ENCODE measurements at regions not wholly inside any gene's neighbourhood (a gene's known extent, or its start where the extent isn't known, plus 50 kb on each side); places are given as distances from the start of the nearest gene placed in this dataset.
"Not testable (repeated sequence)": the region's sequence is repeated elsewhere in the genome, so short reads cannot be mapped to it uniquely, and the experiment has no call there.

DNA sequence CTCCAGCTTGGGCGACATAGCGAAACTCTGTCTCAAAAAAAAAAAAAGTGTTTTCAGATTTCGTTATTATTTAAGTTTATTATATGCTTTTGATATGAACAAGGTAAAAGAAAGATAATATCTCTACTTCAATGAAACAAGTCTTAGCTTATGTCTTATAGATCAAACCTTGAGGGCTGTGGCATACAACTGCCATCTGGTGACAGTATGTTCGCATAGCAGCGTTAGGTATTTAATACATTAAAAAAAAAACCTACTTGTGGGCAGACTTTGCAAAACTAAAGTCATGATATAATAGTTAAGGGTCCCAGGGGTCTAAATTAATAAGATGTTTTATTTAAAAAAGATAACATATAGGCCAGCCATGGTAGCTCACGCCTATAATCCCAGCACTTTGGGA lies 161.2 kb upstream of the AMOT start:
- no peak for DNase-seq

GRCh38 chrX:112997991-112998390 lies 157.4 kb upstream of the AMOT start:
- DNase-seq: no peak

DNA sequence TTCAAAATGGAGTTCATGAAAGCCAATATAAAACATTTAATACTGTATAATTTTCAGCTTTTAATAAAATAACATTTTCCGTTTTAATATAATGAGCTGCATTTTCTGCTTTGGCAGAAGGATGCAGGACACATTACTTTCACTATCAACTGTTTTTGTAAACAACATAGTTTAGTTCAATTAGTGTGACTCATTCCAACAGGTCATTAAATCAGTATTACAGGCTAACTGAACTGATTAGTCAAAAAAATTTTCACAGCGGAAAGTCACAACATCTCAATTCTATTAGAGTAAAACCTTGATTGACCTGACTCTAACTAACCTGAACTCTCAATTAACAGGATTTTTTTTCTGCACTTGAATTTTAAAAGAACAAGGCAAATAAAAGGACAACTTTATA lies 151.2 kb upstream of the AMOT start:
- no peak for DNase-seq

- DNase-seq: no peak
Measured at GRCh38 chrX:112979879-112980278, 139.2 kb upstream of the AMOT start.

- no peak for DNase-seq
Measured at GRCh38 chrX:112968351-112969133, 127.9 kb upstream of the AMOT start.

DNA sequence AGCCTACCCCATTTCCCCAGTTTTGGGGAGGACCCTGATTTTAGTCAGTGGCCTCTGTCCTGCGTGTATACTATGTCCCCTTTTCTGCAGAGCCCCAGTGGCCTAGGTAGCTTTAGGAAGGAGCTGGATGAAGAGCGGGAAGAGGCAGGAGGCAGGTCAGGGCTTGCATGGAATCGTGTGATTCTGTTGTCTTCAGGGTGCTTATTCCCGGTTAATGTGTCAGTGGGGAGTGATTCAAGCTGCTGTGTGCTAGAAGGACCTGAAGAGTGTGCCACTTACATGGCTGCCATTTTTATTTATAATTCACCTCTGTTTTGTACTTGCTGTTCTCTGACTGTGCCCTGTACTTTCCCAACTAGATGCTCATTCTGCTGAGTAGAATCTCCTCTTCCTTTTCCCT lies 127.3 kb upstream of the AMOT start:
- no peak for DNase-seq

DNA sequence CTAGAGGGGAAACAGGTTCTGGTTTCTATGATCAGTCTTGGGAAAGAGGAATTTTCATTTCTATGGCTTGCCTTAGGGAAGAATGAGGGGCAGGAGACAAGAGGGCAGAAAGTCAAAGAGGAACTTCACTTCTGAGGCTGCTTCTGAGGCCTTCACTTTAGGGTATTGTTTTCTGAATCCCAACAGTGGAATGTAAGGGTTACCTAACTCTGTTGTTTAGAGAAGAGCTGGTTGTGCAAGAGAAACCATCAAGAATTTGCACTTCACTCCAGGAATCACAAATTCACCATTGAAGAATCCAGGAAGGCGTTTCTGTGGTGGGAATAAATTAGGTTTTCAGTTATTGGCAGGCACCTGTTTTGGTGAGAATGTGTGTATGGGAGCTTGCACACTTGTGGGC lies 126.7 kb upstream of the AMOT start:
- no peak for DNase-seq

DNA sequence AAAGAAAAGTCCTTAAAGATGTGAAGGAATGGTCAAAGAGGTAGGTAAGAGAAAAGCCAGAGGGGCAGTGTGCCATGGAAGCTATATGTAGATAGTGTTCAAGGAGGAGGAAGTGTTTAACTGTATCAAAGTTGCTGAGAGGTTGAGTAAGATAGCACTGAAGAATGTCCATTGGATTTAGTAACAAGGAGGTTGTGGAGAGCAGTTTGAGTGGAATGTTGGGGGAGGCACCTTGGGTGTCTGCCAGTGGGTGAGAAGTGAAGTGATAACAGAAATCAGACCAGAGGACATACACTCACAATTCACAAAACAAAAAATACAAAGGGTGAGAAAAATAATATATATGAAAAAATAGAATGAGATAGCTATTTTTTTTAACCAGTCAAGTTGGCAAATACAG lies 121.3 kb upstream of the AMOT start:
- DNase-seq: no peak

DNA sequence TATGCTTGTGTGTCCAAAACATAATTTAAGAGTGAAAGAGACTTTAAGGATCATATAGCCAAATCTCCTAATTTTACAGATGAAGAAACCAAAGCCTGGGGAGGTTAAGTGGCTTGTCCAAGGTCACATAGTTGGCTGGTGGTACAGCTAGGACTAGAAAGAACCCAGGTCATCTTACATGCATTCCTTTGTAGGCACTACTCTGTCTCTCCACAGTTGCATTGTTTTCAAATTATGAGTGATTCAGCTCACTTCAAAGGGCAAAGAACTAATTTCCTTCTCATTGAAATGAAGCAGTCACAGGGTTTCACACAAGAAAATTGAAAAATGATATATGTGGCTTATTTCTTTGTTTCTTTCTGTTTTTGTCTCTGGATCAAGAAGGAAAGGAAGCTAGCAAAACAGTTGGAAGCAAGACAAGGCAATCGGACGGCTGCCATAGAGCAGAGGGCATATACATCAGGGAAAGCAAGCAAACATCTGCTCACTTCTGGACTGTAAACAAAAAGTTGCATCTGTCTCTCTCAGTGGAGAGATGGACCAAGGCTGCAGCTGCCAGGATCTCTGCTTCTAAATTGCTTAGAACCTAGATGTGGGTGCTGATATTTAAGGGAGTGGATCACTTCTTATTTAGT lies 107.5 kb upstream of the AMOT start:
- no peak for DNase-seq

GRCh38 chrX:112946227-112946626 lies 105.6 kb upstream of the AMOT start:
- DNase-seq: no peak

GRCh38 chrX:112945826-112946225 lies 105.2 kb upstream of the AMOT start:
- DNase-seq: no peak

- DNase-seq: no peak
Measured at GRCh38 chrX:112941209-112941837, 100.7 kb upstream of the AMOT start.

DNA sequence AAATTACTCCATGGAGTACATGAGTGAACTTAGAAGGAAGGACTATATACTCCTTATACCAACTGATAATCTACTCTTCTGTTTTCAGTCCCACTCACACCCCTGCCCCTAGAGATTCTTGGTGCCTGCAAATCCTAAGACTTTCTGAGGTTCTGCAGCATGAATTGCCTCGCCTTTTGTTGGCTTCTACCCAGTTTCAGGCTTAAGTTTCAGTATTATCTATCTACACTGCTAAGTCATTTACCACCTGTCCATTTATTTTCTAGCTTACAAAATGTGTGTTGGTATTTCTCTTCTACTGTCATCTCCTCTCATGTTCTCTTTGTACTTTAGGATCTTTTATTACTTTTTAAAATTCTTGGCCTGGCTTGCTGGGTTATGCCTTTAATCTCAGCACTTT lies 94.4 kb upstream of the AMOT start:
- DNase-seq: no peak

DNA sequence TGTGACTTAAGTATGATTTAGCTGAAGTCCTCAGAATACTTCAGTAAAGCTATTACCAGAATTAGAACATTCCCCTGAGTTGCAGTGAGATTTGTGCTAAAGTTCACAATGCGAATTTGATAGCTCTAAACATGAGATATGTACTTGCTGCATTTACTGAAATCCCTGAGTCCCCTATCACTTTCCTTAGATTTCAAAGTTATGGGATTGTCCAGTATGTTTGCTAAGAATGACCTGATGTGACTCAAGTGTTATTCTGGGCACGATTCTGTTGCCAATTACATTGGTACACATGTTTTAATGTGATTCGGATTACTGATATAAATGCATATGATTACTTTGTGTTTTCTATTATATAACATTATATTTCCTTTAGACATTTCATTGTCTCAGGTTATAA lies 91.3 kb upstream of the AMOT start:
- no peak for DNase-seq

DNA sequence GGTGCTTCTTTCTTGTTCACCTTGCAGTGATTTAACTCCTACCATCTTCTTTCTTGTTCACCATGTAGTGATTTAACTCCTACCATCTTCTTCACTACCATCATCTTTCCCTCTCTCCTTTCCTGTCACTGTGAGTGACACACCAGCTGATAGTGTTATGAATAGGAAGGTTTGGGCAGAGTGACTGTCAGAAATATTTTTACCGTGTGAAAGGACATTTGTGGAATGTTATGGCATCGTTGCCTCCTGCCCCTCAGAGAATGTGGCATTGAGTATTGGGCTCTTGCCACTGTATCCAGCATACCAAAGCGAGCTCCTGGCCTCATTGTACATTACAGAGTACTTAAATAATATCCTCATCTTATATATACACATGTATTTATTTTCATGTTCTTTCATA lies 90.8 kb upstream of the AMOT start:
- DNase-seq: no peak

GRCh38 chrX:112923381-112923780 lies 82.8 kb upstream of the AMOT start:
- DNase-seq: not testable (repeated sequence)

- no peak for DNase-seq
Measured at GRCh38 chrX:112913807-112914206, 73.2 kb upstream of the AMOT start.

DNA sequence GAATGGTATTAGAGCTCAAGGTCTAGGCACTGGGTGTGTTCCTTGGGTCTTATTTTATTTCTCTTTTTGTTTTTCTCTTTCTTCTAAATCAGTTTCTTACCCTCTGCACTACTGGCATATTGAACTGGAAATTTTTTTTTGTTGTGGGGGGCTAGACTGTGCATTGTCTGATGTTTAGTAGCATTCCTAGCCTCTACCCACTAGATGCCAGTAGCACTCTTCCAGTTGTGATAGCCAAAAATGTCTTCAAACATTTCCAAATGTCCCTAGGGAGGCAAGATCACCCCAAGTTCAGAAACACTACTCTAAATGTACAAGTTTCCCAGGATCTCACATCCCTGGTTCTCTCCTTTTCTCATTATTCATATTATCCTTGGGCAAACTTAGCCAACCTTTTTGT lies 69.8 kb upstream of the AMOT start:
- no peak for DNase-seq

DNA sequence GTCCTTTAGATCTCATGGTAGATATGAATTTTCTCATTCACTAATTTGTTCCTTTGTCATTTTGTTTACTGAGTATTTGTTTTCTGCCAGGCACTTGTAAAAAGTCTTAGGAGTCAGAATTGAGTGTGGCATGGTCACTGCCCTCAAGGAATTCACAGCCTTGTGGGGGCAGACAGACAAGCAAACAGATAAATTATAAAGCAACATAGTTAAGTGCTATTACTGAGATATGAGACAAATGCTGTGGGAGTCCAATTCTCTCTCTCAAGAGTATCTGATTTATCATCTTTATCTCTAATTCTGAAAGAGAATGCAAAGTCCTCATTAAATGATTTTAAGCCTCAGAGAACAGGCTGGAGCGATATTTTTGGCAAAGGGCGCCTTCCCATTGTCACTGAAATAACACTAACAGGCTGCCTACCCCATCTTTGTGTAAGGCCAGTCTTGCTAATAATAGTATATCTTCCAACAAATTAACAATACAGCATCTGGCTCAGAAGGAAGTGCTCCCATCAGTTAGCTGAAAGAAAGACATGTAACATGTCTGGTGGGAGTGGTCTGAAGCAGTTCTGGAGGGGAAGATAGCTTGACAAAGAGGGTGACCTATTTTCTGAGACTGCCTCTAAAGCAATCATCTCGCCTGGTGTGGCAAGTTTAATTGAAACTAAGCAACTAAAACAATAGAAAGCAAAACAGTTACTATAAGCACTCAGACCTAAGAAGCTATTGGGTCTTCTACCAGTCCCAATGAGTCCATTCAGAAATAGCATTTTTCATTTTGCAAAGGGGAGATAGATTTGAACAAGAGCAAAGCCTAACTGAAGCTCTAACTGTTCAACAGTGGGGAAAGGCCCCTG lies 61.5 kb upstream of the AMOT start:
- DNase-seq: no peak

DNA sequence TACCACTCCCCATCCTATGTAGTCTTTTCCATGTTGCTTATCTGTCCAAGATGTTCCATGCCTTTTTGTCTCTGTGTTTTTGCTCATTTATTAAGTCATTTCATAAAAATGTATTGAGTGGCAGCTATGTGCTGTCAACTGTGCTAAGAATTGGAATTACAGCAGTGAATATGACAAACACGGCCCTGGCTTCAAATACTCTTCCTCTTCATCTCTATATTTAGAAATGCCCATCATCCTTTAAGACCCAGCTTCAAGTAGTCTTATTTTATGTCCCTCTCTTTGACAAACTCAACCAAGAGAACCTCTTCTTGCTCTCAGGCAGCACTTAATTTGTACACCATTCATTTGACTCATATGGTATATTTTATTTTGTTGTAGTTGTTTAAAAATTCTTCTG lies 55.4 kb upstream of the AMOT start:
- no peak for DNase-seq

Measured in MV-4-11 (cell line).